IPS-NIHi7 (cell line): ENCODE measurements at regions not wholly inside any gene's neighbourhood (a gene's known extent, or its start where the extent isn't known, plus 50 kb on each side); places are given as distances from the start of the nearest gene placed in this dataset.
A peak's percentile ranks its signal among the peaks of the same experiment; 100 is the strongest.
"Not testable (repeated sequence)": the region's sequence is repeated elsewhere in the genome, so short reads cannot be mapped to it uniquely, and the experiment has no call there.

Experiments
- DNase-seq: peaks from one replicate; pipeline ENCODE4 v3.0.0; 2012; ENCODE audit warnings: mixed read lengths; ENCODE audit errors: extremely low spot score

- DNase-seq: no peak
Measured at GRCh38 chrX:96430756-96431455, 253.7 kb upstream of the DIAPH2 start.

- no peak for DNase-seq
Measured at GRCh38 chrX:96432647-96433046, 252.0 kb upstream of the DIAPH2 start.

- DNase-seq: no peak
Measured at GRCh38 chrX:96433409-96434077, 251.1 kb upstream of the DIAPH2 start.

GRCh38 chrX:96435378-96436035, 249.1 kb upstream of the DIAPH2 start:
- no peak for DNase-seq

GRCh38 chrX:96436105-96436504, 248.5 kb upstream of the DIAPH2 start:
- DNase-seq: no peak

- no peak for DNase-seq
Measured at GRCh38 chrX:96438803-96439202, 245.8 kb upstream of the DIAPH2 start.

GRCh38 chrX:96440941-96441340, 243.7 kb upstream of the DIAPH2 start:
- no peak for DNase-seq

- no peak for DNase-seq
Measured at GRCh38 chrX:96445531-96446065, 239.0 kb upstream of the DIAPH2 start.

GRCh38 chrX:96446524-96446923, 238.1 kb upstream of the DIAPH2 start:
- DNase-seq: no peak

- no peak for DNase-seq
Measured at GRCh38 chrX:96447161-96447560, 237.5 kb upstream of the DIAPH2 start.

GRCh38 chrX:96449191-96449590, 235.5 kb upstream of the DIAPH2 start:
- DNase-seq: no peak

- DNase-seq: no peak
Measured at GRCh38 chrX:96449896-96450295, 234.7 kb upstream of the DIAPH2 start.

GRCh38 chrX:96453139-96453538, 231.5 kb upstream of the DIAPH2 start:
- no peak for DNase-seq

- no peak for DNase-seq
Measured at GRCh38 chrX:96455078-96455477, 229.6 kb upstream of the DIAPH2 start.

GRCh38 chrX:96464880-96465558, 219.6 kb upstream of the DIAPH2 start:
- no peak for DNase-seq

GRCh38 chrX:96474029-96474740, 210.5 kb upstream of the DIAPH2 start:
- DNase-seq: no peak

- DNase-seq: no peak
Measured at GRCh38 chrX:96474741-96475125, 209.9 kb upstream of the DIAPH2 start.

- DNase-seq: no peak
Measured at GRCh38 chrX:96480081-96480480, 204.6 kb upstream of the DIAPH2 start.

- DNase-seq: no peak
Measured at GRCh38 chrX:96481831-96482230, 202.8 kb upstream of the DIAPH2 start.

GRCh38 chrX:96483647-96484160, 200.9 kb upstream of the DIAPH2 start:
- DNase-seq: peak; percentile 26

GRCh38 chrX:96486687-96487086, 198.0 kb upstream of the DIAPH2 start:
- not testable (repeated sequence) for DNase-seq
